Astrocyte (in vitro differentiated cells and primary cell): ENCODE measurements at regions not wholly inside any gene's neighbourhood (a gene's known extent, or its start where the extent isn't known, plus 50 kb on each side); places are given as distances from the start of the nearest gene placed in this dataset.

Experiments used
- EZH2 ChIP-seq: IDR thresholded peaks from 2 replicates; pipeline ENCODE4 v1.6.1; 2012; ENCODE audit warnings: mild to moderate bottlenecking, low read length, inconsistent platforms; ENCODE audit not compliant: insufficient read depth
- TF ChIP-seq, protein P1 (sequence below): IDR thresholded peaks from 2 replicates; pipeline ENCODE4 v1.5.1; 2011; ENCODE audit warnings: low read depth, mild to moderate bottlenecking, inconsistent platforms, low read length, moderate library complexity; ENCODE audit not compliant: insufficient read depth

DNA sequence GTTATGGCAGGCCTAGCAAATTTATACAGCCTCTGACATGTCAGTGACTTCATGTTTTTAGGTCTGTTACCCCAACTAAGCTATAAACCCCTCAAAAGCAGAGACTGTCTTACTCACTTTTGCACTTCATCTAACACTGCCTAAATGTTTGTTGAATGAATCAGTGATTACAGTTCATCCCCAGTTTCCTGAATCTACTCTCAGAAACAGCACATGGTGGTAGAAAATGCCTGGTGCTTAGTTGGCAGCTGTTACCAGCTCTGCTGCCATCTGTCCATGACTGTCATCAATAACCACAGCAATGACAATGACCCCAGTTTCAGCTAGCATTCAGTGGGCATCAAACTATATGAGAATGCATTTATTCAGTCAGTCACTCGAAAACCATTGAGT lies 110.5 kb upstream of the SERBP1 start:
- TF ChIP-seq, protein P1, sequence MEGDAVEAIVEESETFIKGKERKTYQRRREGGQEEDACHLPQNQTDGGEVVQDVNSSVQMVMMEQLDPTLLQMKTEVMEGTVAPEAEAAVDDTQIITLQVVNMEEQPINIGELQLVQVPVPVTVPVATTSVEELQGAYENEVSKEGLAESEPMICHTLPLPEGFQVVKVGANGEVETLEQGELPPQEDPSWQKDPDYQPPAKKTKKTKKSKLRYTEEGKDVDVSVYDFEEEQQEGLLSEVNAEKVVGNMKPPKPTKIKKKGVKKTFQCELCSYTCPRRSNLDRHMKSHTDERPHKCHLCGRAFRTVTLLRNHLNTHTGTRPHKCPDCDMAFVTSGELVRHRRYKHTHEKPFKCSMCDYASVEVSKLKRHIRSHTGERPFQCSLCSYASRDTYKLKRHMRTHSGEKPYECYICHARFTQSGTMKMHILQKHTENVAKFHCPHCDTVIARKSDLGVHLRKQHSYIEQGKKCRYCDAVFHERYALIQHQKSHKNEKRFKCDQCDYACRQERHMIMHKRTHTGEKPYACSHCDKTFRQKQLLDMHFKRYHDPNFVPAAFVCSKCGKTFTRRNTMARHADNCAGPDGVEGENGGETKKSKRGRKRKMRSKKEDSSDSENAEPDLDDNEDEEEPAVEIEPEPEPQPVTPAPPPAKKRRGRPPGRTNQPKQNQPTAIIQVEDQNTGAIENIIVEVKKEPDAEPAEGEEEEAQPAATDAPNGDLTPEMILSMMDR: no peak
- TF ChIP-seq EZH2: no peak
